GM21786 (cell line): ENCODE measurements at regions not wholly inside any gene's neighbourhood (a gene's known extent, or its start where the extent isn't known, plus 50 kb on each side); places are given as distances from the start of the nearest gene placed in this dataset.

ENCODE experiments used
- ATAC-seq: cut with Tn5 transposase; IDR thresholded peaks from one replicate; pipeline ENCODE4 v1.9.1; 2021; ENCODE audit not compliant: unreplicated experiment

- ATAC-seq: peak; percentile 84
Observed at GRCh38 chr7:45446195-45446944, 127.8 kb upstream of the ADCY1 start.

GRCh38 chr7:45447296-45447695, 126.9 kb upstream of the ADCY1 start:
- ATAC-seq: no peak

GRCh38 chr7:45450571-45451204, 123.5 kb upstream of the ADCY1 start:
- ATAC-seq: no peak

- no peak for ATAC-seq
Observed at GRCh38 chr7:45451342-45452035, 122.7 kb upstream of the ADCY1 start.

GRCh38 chr7:45454771-45455170, 119.4 kb upstream of the ADCY1 start:
- no peak for ATAC-seq

- ATAC-seq: no peak
Observed at GRCh38 chr7:45455662-45456061, 118.5 kb upstream of the ADCY1 start.

GRCh38 chr7:45456105-45456504, 118.1 kb upstream of the ADCY1 start:
- no peak for ATAC-seq

- no peak for ATAC-seq
Observed at GRCh38 chr7:45456747-45457524, 117.2 kb upstream of the ADCY1 start.

GRCh38 chr7:45457591-45457990, 116.6 kb upstream of the ADCY1 start:
- no peak for ATAC-seq

- ATAC-seq: no peak
Observed at GRCh38 chr7:45459476-45459875, 114.7 kb upstream of the ADCY1 start.

GRCh38 chr7:45460379-45460778, 113.8 kb upstream of the ADCY1 start:
- ATAC-seq: no peak

GRCh38 chr7:45461026-45461425, 113.1 kb upstream of the ADCY1 start:
- no peak for ATAC-seq

GRCh38 chr7:45469103-45469502, 105.1 kb upstream of the ADCY1 start:
- ATAC-seq: no peak

- no peak for ATAC-seq
Observed at GRCh38 chr7:45470031-45470430, 104.1 kb upstream of the ADCY1 start.

- ATAC-seq: no peak
Observed at GRCh38 chr7:45479781-45480180, 94.4 kb upstream of the ADCY1 start.

GRCh38 chr7:45482451-45482850, 91.7 kb upstream of the ADCY1 start:
- no peak for ATAC-seq

- ATAC-seq: no peak
Observed at GRCh38 chr7:45484094-45484493, 90.1 kb upstream of the ADCY1 start.

GRCh38 chr7:45486575-45486974, 87.6 kb upstream of the ADCY1 start:
- no peak for ATAC-seq

- ATAC-seq: no peak
Observed at GRCh38 chr7:45494885-45495284, 79.3 kb upstream of the ADCY1 start.

- ATAC-seq: no peak
Observed at GRCh38 chr7:45495618-45496017, 78.5 kb upstream of the ADCY1 start.

- ATAC-seq: no peak
Observed at GRCh38 chr7:45500257-45500656, 73.9 kb upstream of the ADCY1 start.
